Mucosa of descending colon (tissue), 3 donors: ENCODE measurements at regions not wholly inside any gene's neighbourhood (a gene's known extent, or its start where the extent isn't known, plus 50 kb on each side); places are given as distances from the start of the nearest gene placed in this dataset.

ENCODE experiments used
- ATAC-seq: fragments of 200-7000 bp; cut with Tn5 transposase; one replicate; pipeline ENCODE4 v1.9.1; 2020; ENCODE audit warnings: mild to moderate bottlenecking, moderate library complexity
- DNase-seq, 3 donors: peaks; one replicate each; pipeline ENCODE4 v3.0.0-alpha.2; 2020
- H3K36me3 ChIP-seq: fragments of 200-600 bp; one replicate; pipeline ENCODE4 v1.8.0; 2021; ENCODE audit warnings: low read depth, mild to moderate bottlenecking
- H3K4me1 ChIP-seq: fragments of 200-600 bp; one replicate; pipeline ENCODE4 v1.8.0; 2021; ENCODE audit warnings: low read depth, mild to moderate bottlenecking
- H3K4me3 ChIP-seq: fragments of 200-600 bp; one replicate; pipeline ENCODE4 v1.8.0; 2021; ENCODE audit warnings: mild to moderate bottlenecking
- H3K9me3 ChIP-seq: fragments of 200-600 bp; one replicate; pipeline ENCODE4 v1.8.0; 2021; ENCODE audit warnings: mild to moderate bottlenecking
- intact Hi-C, 2 donors: fragments of 100-400 bp; cut with DNase I in 1 of 2; cut with micrococcal nuclease in 1 of 2; formaldehyde crosslinking; loops; one replicate each; pipeline versions ENCODE4 v1.11.0 to v1.11.1; 2022; cut with DNase I, micrococcal nuclease
- TF ChIP-seq, protein P1 (sequence below): fragments of 200-600 bp; IDR thresholded peaks from one replicate; pipeline ENCODE4 v1.8.0; 2022; ENCODE audit warnings: antibody characterized with exemption, mild to moderate bottlenecking
- donor health status: DM: no; HTN: no; CAD: no; lungs with moderate emphysema.
- donor health status: DM: no; HTN: no; CAD: no.
- donor health status: DM: no; HTN: yes; CAD: no.

DNA sequence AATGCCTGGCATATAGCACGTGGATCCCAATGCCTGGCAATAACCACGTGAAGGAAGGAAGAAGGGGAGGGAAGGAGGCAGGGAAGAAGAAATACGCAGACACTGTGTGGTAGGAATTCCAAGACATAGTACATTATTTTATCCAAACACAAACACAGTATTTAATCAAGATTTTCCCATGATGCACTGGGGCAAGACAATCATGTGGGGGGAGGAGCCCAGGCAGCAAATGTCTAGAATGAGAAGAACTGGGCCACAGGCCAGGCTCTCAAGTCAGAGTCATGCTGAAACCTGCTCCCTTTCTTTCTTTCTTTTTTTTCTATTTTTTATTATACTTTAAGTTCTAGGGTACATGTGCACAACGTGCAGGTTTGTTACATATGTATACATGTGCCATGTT, 717.9 kb downstream of the UQCRFS1 start:
- H3K4me1 ChIP-seq, result no peaks in the 10 kb centered on the region
- no peak for ATAC-seq
- DNase-seq, result no peak
- no peak overlapping the region for H3K4me3 ChIP-seq
- TF ChIP-seq, protein P1, sequence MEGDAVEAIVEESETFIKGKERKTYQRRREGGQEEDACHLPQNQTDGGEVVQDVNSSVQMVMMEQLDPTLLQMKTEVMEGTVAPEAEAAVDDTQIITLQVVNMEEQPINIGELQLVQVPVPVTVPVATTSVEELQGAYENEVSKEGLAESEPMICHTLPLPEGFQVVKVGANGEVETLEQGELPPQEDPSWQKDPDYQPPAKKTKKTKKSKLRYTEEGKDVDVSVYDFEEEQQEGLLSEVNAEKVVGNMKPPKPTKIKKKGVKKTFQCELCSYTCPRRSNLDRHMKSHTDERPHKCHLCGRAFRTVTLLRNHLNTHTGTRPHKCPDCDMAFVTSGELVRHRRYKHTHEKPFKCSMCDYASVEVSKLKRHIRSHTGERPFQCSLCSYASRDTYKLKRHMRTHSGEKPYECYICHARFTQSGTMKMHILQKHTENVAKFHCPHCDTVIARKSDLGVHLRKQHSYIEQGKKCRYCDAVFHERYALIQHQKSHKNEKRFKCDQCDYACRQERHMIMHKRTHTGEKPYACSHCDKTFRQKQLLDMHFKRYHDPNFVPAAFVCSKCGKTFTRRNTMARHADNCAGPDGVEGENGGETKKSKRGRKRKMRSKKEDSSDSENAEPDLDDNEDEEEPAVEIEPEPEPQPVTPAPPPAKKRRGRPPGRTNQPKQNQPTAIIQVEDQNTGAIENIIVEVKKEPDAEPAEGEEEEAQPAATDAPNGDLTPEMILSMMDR, result no peak
- intact Hi-C loops, result no loop called here
- H3K9me3 ChIP-seq, result no peaks in the 10 kb centered on the region
- H3K36me3 ChIP-seq, result no peaks in the 10 kb centered on the region

DNA sequence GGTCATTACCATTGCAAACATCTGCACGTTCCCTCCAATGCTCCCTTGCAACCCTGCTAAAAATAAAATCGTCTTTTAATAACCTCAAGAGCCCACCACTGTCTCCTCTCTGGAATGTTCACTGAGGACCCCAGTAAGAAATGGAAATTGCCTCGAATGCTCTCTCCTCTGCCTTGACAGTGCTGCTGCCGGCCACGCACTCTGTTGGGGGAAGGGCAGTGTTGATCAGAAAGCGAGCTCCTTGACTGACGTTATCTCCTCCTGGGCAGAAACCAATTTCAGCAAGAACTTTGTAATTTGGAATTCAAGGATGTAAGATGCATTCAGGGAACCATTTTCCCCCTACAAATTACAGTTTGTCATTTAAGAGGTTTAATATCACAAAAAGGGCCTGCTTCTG, 718.5 kb downstream of the UQCRFS1 start:
- intact Hi-C loops, result no loop called here

GRCh38 chr19:28493884-28494283, 719.1 kb downstream of the UQCRFS1 start:
- TF ChIP-seq, protein P1, result no peak
- intact Hi-C loops, result no loop called here
- no peaks in the 10 kb centered on the region for H3K4me1 ChIP-seq
- no peaks in the 10 kb centered on the region for H3K9me3 ChIP-seq
- ATAC-seq, result no peak
- no peaks in the 10 kb centered on the region for H3K36me3 ChIP-seq
- DNase-seq, result no peak
- H3K4me3 ChIP-seq, result no peak overlapping the region

More for the DNA sequence above, 718.5 kb downstream of the UQCRFS1 start:
- DNase-seq (no peak), ATAC-seq (no peak)
- TF ChIP-seq, protein P1, result no peak
- no peaks in the 10 kb centered on the region for H3K36me3 ChIP-seq
- no peak overlapping the region for H3K4me3 ChIP-seq
- H3K4me1 ChIP-seq, result no peaks in the 10 kb centered on the region
- no peaks in the 10 kb centered on the region for H3K9me3 ChIP-seq

- Histone ChIP-seq H3K9me3 (no peaks in the 10 kb centered on the region), H3K4me1 (no peaks in the 10 kb centered on the region), H3K36me3 (no peaks in the 10 kb centered on the region), H3K4me3 (no peak overlapping the region)
- intact Hi-C loops, result no loop called here
- no peak for DNase-seq
- TF ChIP-seq, protein P1, result no peak
- ATAC-seq, result peak; percentile 55
Observed at GRCh38 chr19:28492621-28493020, 720.3 kb downstream of the UQCRFS1 start.

GRCh38 chr19:28492201-28492600, 720.8 kb downstream of the UQCRFS1 start:
- TF ChIP-seq, protein P1, result no peak
- no peaks in the 10 kb centered on the region for H3K9me3 ChIP-seq
- intact Hi-C loops, result no loop called here

DNA sequence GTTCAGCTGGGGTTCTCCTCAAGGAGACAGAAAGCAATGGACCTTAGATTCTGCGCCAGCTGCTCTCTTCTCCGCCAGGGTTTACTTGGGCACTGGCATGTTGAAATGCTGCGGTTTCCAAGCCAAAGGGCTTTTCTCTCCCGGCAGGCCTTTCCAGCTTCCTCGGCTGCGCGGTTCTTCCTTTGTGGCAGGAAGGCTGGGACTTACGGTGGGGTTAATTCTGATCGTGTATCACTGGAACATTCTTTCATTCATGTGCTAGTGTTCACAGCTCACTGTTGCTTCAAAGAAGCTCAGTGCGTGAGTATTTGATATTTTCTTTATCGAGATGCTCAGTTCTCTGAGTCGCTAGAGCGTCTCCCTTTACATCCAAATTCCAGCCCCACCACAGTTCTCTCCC, 723.2 kb downstream of the UQCRFS1 start:
- TF ChIP-seq, protein P1, result no peak
- DNase-seq, result no peak
- no peak for ATAC-seq

More at GRCh38 chr19:28492201-28492600, 720.8 kb downstream of the UQCRFS1 start:
- ATAC-seq (no peak), DNase-seq (no peak)
- Histone ChIP-seq H3K4me3 (no peak overlapping the region), H3K36me3 (no peaks in the 10 kb centered on the region), H3K4me1 (no peaks in the 10 kb centered on the region)

More for the DNA sequence above, 723.2 kb downstream of the UQCRFS1 start:
- intact Hi-C loops, result no loop called here
- Histone ChIP-seq H3K4me3 (no peak overlapping the region), H3K4me1 (peaks cover 3% of the 10 kb centered on the region), H3K9me3 (no peaks in the 10 kb centered on the region), H3K36me3 (no peaks in the 10 kb centered on the region)
